Esophagus muscularis mucosa (tissue), 4 donors: ENCODE measurements at regions not wholly inside any gene's neighbourhood (a gene's known extent, or its start where the extent isn't known, plus 50 kb on each side); places are given as distances from the start of the nearest gene placed in this dataset.

Source experiments
- EP300 ChIP-seq: sonication (generic); formaldehyde crosslinking; IDR thresholded peaks from one replicate; pipeline ENCODE4 v1.6.1; 2017; ENCODE audit warnings: antibody characterized with exemption
- POLR2AphosphoS5 ChIP-seq, 2 donors: sonication (generic); formaldehyde crosslinking; IDR thresholded peaks; one replicate each; pipeline ENCODE4 v1.6.1; 2017; ENCODE audit warnings: antibody characterized with exemption in 2 of 2
- TF ChIP-seq, protein P1 (sequence below), 3 experiments: fragments of 200-600 bp in 2 of 3; fragments of 450-650 bp in 1 of 3; sonication (generic) in 2 of 3; IDR thresholded peaks; one replicate each; pipeline ENCODE4 v1.5.1; 2017 to 2019; ENCODE audit warnings: antibody characterized with exemption in 3 of 3, mild to moderate bottlenecking in 2 of 3, moderate library complexity in 1 of 3

DNA sequence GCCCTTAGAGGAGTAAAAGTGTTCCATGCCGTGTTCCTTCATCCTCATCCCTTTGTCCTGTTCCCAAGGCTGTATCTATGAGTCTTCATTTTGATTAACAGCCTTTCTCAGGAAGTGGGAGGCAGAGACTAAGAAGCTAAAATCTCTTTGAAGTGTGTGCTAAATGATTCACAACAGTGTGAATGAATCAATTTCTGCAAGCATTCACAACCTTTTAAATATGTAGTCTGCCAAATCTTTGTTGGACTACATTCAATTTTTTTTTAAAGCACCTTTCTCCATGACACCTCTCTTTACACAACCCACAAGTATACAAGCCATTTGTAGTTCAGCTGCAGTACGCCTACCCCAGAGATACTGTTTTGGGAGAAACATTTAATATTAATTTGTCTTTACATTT lies 408.6 kb upstream of the FANCL start:
- TF ChIP-seq, protein P1, sequence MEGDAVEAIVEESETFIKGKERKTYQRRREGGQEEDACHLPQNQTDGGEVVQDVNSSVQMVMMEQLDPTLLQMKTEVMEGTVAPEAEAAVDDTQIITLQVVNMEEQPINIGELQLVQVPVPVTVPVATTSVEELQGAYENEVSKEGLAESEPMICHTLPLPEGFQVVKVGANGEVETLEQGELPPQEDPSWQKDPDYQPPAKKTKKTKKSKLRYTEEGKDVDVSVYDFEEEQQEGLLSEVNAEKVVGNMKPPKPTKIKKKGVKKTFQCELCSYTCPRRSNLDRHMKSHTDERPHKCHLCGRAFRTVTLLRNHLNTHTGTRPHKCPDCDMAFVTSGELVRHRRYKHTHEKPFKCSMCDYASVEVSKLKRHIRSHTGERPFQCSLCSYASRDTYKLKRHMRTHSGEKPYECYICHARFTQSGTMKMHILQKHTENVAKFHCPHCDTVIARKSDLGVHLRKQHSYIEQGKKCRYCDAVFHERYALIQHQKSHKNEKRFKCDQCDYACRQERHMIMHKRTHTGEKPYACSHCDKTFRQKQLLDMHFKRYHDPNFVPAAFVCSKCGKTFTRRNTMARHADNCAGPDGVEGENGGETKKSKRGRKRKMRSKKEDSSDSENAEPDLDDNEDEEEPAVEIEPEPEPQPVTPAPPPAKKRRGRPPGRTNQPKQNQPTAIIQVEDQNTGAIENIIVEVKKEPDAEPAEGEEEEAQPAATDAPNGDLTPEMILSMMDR (IDR thresholded peaks at IDR 0.05), result no peak
- TF ChIP-seq POLR2AphosphoS5 (IDR thresholded peaks at IDR 0.05) (no peak), EP300 (no peak)
